Osteoblast (primary cell): ENCODE measurements at regions not wholly inside any gene's neighbourhood (a gene's known extent, or its start where the extent isn't known, plus 50 kb on each side); places are given as distances from the start of the nearest gene placed in this dataset.

ENCODE experiments used
- DNase-seq: peaks from one replicate; pipeline ENCODE4 v3.0.0; 2011; ENCODE audit warnings: low spot score, mixed read lengths; ENCODE audit not compliant: insufficient read length; ENCODE audit errors: missing footprints
- H2AFZ ChIP-seq: 2 replicates; pipeline ENCODE4 v1.6.0; 2011; ENCODE audit warnings: mild to moderate bottlenecking, low read length
- H3K27ac ChIP-seq: 2 replicates; pipeline ENCODE4 v1.5.1; 2011; ENCODE audit warnings: mild to moderate bottlenecking, low read depth, low read length, moderate library complexity
- H3K27me3 ChIP-seq: 2 replicates; pipeline ENCODE4 v1.6.0; 2012; ENCODE audit warnings: mild to moderate bottlenecking, control low read depth, inconsistent platforms, low read length, moderate library complexity; ENCODE audit not compliant: insufficient read depth
- H3K36me3 ChIP-seq: 2 replicates; pipeline ENCODE4 v1.5.1; 2011; ENCODE audit warnings: mild to moderate bottlenecking, low read length, control low read depth, moderate library complexity; ENCODE audit not compliant: insufficient read depth
- H3K4me1 ChIP-seq: 2 replicates; pipeline ENCODE4 v1.5.1; 2011; ENCODE audit warnings: mild to moderate bottlenecking, low read length, control low read depth, moderate library complexity; ENCODE audit not compliant: insufficient read depth
- H3K4me2 ChIP-seq: 2 replicates; pipeline ENCODE4 v1.6.0; 2011; ENCODE audit warnings: mild to moderate bottlenecking, low read length; ENCODE audit not compliant: insufficient read depth
- H3K4me3 ChIP-seq: fragments of 200-600 bp; sonication (generic); 3 replicates; pipeline ENCODE4 v1.5.1; 2012; ENCODE audit warnings: mild to moderate bottlenecking, low read length, inconsistent platforms; ENCODE audit not compliant: insufficient read depth
- H3K79me2 ChIP-seq: 2 replicates; pipeline ENCODE4 v1.6.0; 2012; ENCODE audit warnings: mild to moderate bottlenecking, low read length, control low read depth, inconsistent platforms; ENCODE audit not compliant: insufficient read depth
- H3K9me3 ChIP-seq: 2 replicates; pipeline ENCODE4 v1.5.1; 2011; ENCODE audit warnings: low read depth, low read length, control low read depth
- H4K20me1 ChIP-seq: 2 replicates; pipeline ENCODE4 v1.6.0; 2012; ENCODE audit warnings: mild to moderate bottlenecking, low read length, control low read depth; ENCODE audit not compliant: insufficient read depth
- CTCF ChIP-seq: IDR thresholded peaks from 2 replicates; pipeline ENCODE4 v1.5.1; 2011; ENCODE audit warnings: mild to moderate bottlenecking, low read depth, low read length, moderate library complexity; ENCODE audit errors: extremely low read depth

- TF ChIP-seq CTCF: no peak
- Histone ChIP-seq H3K4me1 (no peaks in the 10 kb centered on the region), H3K4me3 (no peak overlapping the region), H3K36me3 (no peaks in the 10 kb centered on the region), H3K79me2 (no peaks in the 10 kb centered on the region), H3K27ac (no peak overlapping the region), H3K9me3 (peaks cover 2% of the 10 kb centered on the region), H2AFZ (no peak overlapping the region), H3K27me3 (no peaks in the 10 kb centered on the region), H3K4me2 (no peak overlapping the region), H4K20me1 (no peaks in the 10 kb centered on the region)
- no peak for DNase-seq
Observed at GRCh38 chr1:29829448-29830344, 593.4 kb downstream of the PTPRU start.

- no peaks in the 10 kb centered on the region for H3K27me3 ChIP-seq
- H3K79me2 ChIP-seq: no peaks in the 10 kb centered on the region
- no peak overlapping the region for H3K4me3 ChIP-seq
- no peaks in the 10 kb centered on the region for H3K36me3 ChIP-seq
- H4K20me1 ChIP-seq: no peaks in the 10 kb centered on the region
- H3K4me2 ChIP-seq: no peak overlapping the region
- DNase-seq: no peak
- no peak overlapping the region for H2AFZ ChIP-seq
- H3K27ac ChIP-seq: no peak overlapping the region
- no peak for TF ChIP-seq CTCF
- no peaks in the 10 kb centered on the region for H3K4me1 ChIP-seq
- H3K9me3 ChIP-seq: peaks cover 2% of the 10 kb centered on the region
Observed at GRCh38 chr1:29828526-29829447, 592.5 kb downstream of the PTPRU start.

GRCh38 chr1:29827801-29828525, 591.6 kb downstream of the PTPRU start:
- DNase-seq: no peak
- Histone ChIP-seq H4K20me1 (no peaks in the 10 kb centered on the region), H2AFZ (no peak overlapping the region), H3K27ac (no peak overlapping the region), H3K79me2 (no peaks in the 10 kb centered on the region), H3K4me3 (no peak overlapping the region), H3K4me2 (no peak overlapping the region), H3K27me3 (no peaks in the 10 kb centered on the region), H3K4me1 (no peaks in the 10 kb centered on the region), H3K9me3 (peaks cover 2% of the 10 kb centered on the region), H3K36me3 (no peaks in the 10 kb centered on the region)
- TF ChIP-seq CTCF: no peak
